A673 (cell line): ENCODE measurements at regions not wholly inside any gene's neighbourhood (a gene's known extent, or its start where the extent isn't known, plus 50 kb on each side); places are given as distances from the start of the nearest gene placed in this dataset.

Experiments used
- BruUV-seq: library from RNA; stranded (reverse); fragments of 400-500 nt; replicated peaks from 2 replicates; lab custom pipeline; 2021; lab: Mats Ljungman, UMichigan
- CTCF ChIA-PET: fragments of 300-600 bp; sonication (Branson Sonifier 250); formaldehyde crosslinking; loops from one replicate; lab custom pipeline; 2022; ENCODE audit warnings: antibody characterized with exemption; lab: Charles Lee
- POLR2A ChIA-PET: fragments of 300-600 bp; sonication (Branson Sonifier 250); formaldehyde crosslinking; loops from one replicate; lab custom pipeline; 2022; ENCODE audit warnings: antibody characterized with exemption; ENCODE audit not compliant: low non-redundant PET; lab: Charles Lee
- DNase-seq: peaks from one replicate; pipeline ENCODE4 v3.0.0-alpha.2; 2015; ENCODE audit warnings: low spot score
- H3K27ac ChIP-seq: fragments of 200-600 bp; sonication (generic); 2 replicates; pipeline ENCODE4 v1.5.1; 2016; ENCODE audit warnings: mixed run types, low read depth, mild to moderate bottlenecking, mixed read lengths, antibody characterized with exemption, low read length; ENCODE audit not compliant: poor library complexity, severe bottlenecking
- H3K27me3 ChIP-seq: fragments of 200-600 bp; sonication (generic); replicated peaks from 2 replicates; pipeline ENCODE4 v1.6.1; 2017; ENCODE audit warnings: mixed run types, low read depth, mild to moderate bottlenecking, mixed read lengths, antibody characterized with exemption, low read length; ENCODE audit not compliant: insufficient read depth, poor library complexity
- H3K36me3 ChIP-seq: fragments of 200-600 bp; sonication (generic); 2 replicates; pipeline ENCODE4 v1.6.1; 2016; ENCODE audit warnings: mixed run types, mild to moderate bottlenecking, mixed read lengths, antibody characterized with exemption, low read length; ENCODE audit not compliant: insufficient read depth, poor library complexity, severe bottlenecking
- H3K4me1 ChIP-seq: fragments of 200-600 bp; sonication (generic); 2 replicates; pipeline ENCODE4 v1.6.1; 2017; ENCODE audit warnings: mixed run types, mild to moderate bottlenecking, mixed read lengths, antibody characterized with exemption, low read length; ENCODE audit not compliant: insufficient read depth, poor library complexity, severe bottlenecking
- H3K4me3 ChIP-seq: fragments of 200-600 bp; sonication (generic); 2 replicates; pipeline ENCODE4 v1.5.1; 2016; ENCODE audit warnings: low read depth, mixed run types, mild to moderate bottlenecking, mixed read lengths, low read length; ENCODE audit not compliant: poor library complexity, severe bottlenecking
- H3K9me3 ChIP-seq: fragments of 200-600 bp; sonication (generic); 2 replicates; pipeline ENCODE4 v1.6.1; 2016; ENCODE audit warnings: mixed run types, low read depth, mild to moderate bottlenecking, mixed read lengths, antibody characterized with exemption, low read length; ENCODE audit not compliant: poor library complexity, severe bottlenecking
- CTCF ChIP-seq: fragments of 300-800, 200-600 bp; sonication (generic); conservative IDR thresholded peaks from 2 replicates; pipeline ENCODE4 v1.5.1; 2017; ENCODE audit warnings: low read depth, mild to moderate bottlenecking, antibody characterized with exemption, low read length, moderate library complexity, mixed read lengths
- EZH2 ChIP-seq: fragments of 200-600 bp; sonication (generic); IDR thresholded peaks from 2 replicates; pipeline ENCODE4 v1.6.1; 2017; ENCODE audit warnings: borderline replicate concordance, low read depth, mild to moderate bottlenecking, mixed read lengths, antibody characterized with exemption, low read length; ENCODE audit not compliant: poor library complexity, severe bottlenecking
- intact Hi-C: fragments of 100-400 bp; cut with micrococcal nuclease; formaldehyde crosslinking; loops from one replicate; pipeline ENCODE4 v1.10.0; 2022; ENCODE audit not compliant: unreplicated experiment

- Histone ChIP-seq H3K9me3 (no peaks in the 10 kb centered on the region), H3K27ac (no peak overlapping the region), H3K4me1 (no peaks in the 10 kb centered on the region), H3K36me3 (no peaks in the 10 kb centered on the region), H3K4me3 (no peak overlapping the region), H3K27me3 (no peaks in the 10 kb centered on the region)
- POLR2A ChIA-PET, result no interaction called here
- DNase-seq, result no peak
- TF ChIP-seq CTCF (no peak), EZH2 (no peak)
- no TSS peak for BruUV-seq
- intact Hi-C loops, result no loop called here
- CTCF ChIA-PET, result no interaction called here
Observed at GRCh38 chr10:8993864-8994263, 939.4 kb downstream of the GATA3 start.

- ChIA-PET POLR2A (no interaction called here), CTCF (no interaction called here)
- H3K27me3 ChIP-seq, result no peaks in the 10 kb centered on the region
- no peak overlapping the region for H3K4me3 ChIP-seq
- no peak for TF ChIP-seq EZH2
- TF ChIP-seq CTCF, result no peak
- no peak for DNase-seq
- no peaks in the 10 kb centered on the region for H3K9me3 ChIP-seq
- no peaks in the 10 kb centered on the region for H3K36me3 ChIP-seq
- H3K4me1 ChIP-seq, result no peaks in the 10 kb centered on the region
- intact Hi-C loops, result no loop called here
- no peak overlapping the region for H3K27ac ChIP-seq
- no TSS peak for BruUV-seq
Observed at GRCh38 chr10:8998751-8999150, 944.3 kb downstream of the GATA3 start.

- CTCF ChIA-PET, result no interaction called here
- POLR2A ChIA-PET, result no interaction called here
- no peaks in the 10 kb centered on the region for H3K9me3 ChIP-seq
- DNase-seq, result no peak
- BruUV-seq, result no TSS peak
- H3K36me3 ChIP-seq, result no peaks in the 10 kb centered on the region
- no peaks in the 10 kb centered on the region for H3K4me1 ChIP-seq
- no peaks in the 10 kb centered on the region for H3K27me3 ChIP-seq
- H3K27ac ChIP-seq, result no peak overlapping the region
- intact Hi-C loops, result no loop called here
- H3K4me3 ChIP-seq, result no peak overlapping the region
- TF ChIP-seq CTCF (no peak), EZH2 (no peak)
Observed at GRCh38 chr10:9003122-9003521, 948.6 kb downstream of the GATA3 start.
